ENCODE measurements at regions not wholly inside any gene's neighbourhood (a gene's known extent, or its start where the extent isn't known, plus 50 kb on each side); places are given as distances from the start of the nearest gene placed in this dataset.

DNA sequence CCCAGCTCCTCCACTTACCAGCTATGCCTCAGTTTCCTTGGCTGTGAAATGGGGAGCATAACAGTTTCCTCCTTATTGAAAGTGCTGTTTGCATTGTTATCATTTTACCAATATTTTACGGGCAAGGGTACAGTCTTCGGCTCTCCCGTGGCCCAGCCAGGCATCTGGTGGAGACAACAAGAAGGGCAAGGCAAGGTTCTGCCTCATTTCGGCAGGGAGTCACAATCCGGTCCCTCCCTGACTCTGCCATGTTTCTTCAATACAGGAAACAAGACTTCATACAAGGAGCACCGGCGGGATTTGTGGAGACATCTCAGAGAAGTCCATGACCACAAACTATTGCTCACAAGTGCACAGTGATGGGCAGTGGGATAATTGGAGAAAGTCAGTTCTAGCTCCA is 174.0 kb downstream of the FGF18 start:
- DNase-seq, result no peak
- WGBS, 2 donors, result 97 to 98% methylated on average over 7 of the region's 7 CpGs

DNA sequence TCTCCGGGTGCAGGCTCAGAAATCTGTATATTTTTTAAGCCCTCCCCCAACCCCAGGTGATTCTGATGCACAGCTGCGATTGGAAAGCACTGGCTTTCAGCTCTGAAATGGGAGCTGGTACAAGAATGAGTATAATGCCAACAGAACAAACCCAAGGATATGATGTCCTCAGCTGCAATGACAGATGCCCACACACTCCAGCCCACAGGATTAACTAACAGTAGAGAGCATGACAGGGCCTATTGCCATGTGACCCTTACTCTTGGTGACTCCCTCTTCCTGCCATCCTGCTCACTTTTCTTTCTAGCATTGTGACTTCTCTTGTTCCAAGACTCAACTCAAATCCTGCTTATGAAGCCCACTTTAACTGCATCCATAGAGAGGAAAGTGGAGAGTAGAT is 174.5 kb downstream of the FGF18 start:
- intact Hi-C loops (cut with DNase I), result loop anchor here (10.0 kb wide), 2 partner anchors 109 to 169 kb away; no protein-coding TSS in a partner anchor
- H3K36me3 ChIP-seq (ENCODE audit: control insufficient read depth in 1 of 2, insufficient read depth in 2 of 2, low read length in 1 of 2), result no peaks in the 10 kb centered on the region
- 96 to 98% methylated on average over 2 of the region's 2 CpGs for WGBS, 2 donors
- DNase-seq (no peak), ATAC-seq (ENCODE audit: low FRiP score) (no peak)
- H3K4me1 ChIP-seq (ENCODE audit: control insufficient read depth in 1 of 2, insufficient read depth in 2 of 2, low read length in 2 of 2), result no peaks in the 10 kb centered on the region
- H3K4me3 ChIP-seq (ENCODE audit: low read length in 2 of 2), result no peak overlapping the region
- no peaks in the 10 kb centered on the region for H3K9me3 ChIP-seq (ENCODE audit: control insufficient read depth, low read length)
- H3K27me3 ChIP-seq (ENCODE audit: control insufficient read depth in 1 of 2, insufficient read depth in 2 of 2, low read length in 1 of 2), result no peaks in the 10 kb centered on the region
- H3K27ac ChIP-seq (ENCODE audit: low read depth in 1 of 2, low read length in 2 of 2), result no peak overlapping the region

More for the DNA sequence above, 174.0 kb downstream of the FGF18 start:
- no peak for ATAC-seq (ENCODE audit: low FRiP score)
- no peaks in the 10 kb centered on the region for H3K9me3 ChIP-seq (ENCODE audit: control insufficient read depth, low read length)
- no peak overlapping the region for H3K4me3 ChIP-seq (ENCODE audit: low read length in 2 of 2)
- H3K27me3 ChIP-seq (ENCODE audit: control insufficient read depth in 1 of 2, insufficient read depth in 2 of 2, low read length in 1 of 2), result no peaks in the 10 kb centered on the region
- intact Hi-C loops (cut with DNase I), result loop anchor here (10.0 kb wide), 2 partner anchors 109 to 169 kb away; no protein-coding TSS in a partner anchor
- no peaks in the 10 kb centered on the region for H3K36me3 ChIP-seq (ENCODE audit: control insufficient read depth in 1 of 2, insufficient read depth in 2 of 2, low read length in 1 of 2)
- no peaks in the 10 kb centered on the region for H3K4me1 ChIP-seq (ENCODE audit: control insufficient read depth in 1 of 2, insufficient read depth in 2 of 2, low read length in 2 of 2)
- H3K27ac ChIP-seq (ENCODE audit: low read depth in 1 of 2, low read length in 2 of 2), result no peak overlapping the region

DNA sequence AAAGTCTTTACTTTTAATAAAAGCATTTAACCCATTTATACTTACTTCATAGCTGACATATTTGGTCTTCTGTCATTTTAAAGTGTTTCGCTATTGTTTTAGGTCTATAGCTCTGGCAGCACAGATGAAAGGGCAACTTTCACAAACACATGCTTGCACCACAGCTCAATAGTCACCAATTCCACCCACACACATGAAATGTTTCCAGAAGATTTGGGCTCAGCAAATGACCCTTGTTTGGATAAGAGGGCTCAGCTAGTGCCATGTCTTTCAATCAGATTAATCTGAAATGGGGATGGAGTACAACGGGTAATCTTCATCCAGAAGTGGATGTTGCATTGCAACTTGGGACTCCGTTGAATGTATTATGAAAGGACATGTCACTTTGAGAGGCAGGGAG is 176.0 kb downstream of the FGF18 start:
- Histone ChIP-seq H3K4me3 (ENCODE audit: low read length in 2 of 2) (no peak overlapping the region), H3K27ac (ENCODE audit: low read depth in 1 of 2, low read length in 2 of 2) (no peak overlapping the region), H3K36me3 (ENCODE audit: control insufficient read depth in 1 of 2, insufficient read depth in 2 of 2, low read length in 1 of 2) (no peaks in the 10 kb centered on the region), H3K4me1 (ENCODE audit: control insufficient read depth in 1 of 2, insufficient read depth in 2 of 2, low read length in 2 of 2) (no peaks in the 10 kb centered on the region), H3K27me3 (ENCODE audit: control insufficient read depth in 1 of 2, insufficient read depth in 2 of 2, low read length in 1 of 2) (no peaks in the 10 kb centered on the region), H3K9me3 (ENCODE audit: control insufficient read depth, low read length) (no peaks in the 10 kb centered on the region)
- intact Hi-C loops (cut with DNase I), result loop anchor here (10.0 kb wide), 2 partner anchors 111 to 171 kb away; no protein-coding TSS in a partner anchor
- ATAC-seq (ENCODE audit: low FRiP score) (no peak), DNase-seq (no peak)
- WGBS, 2 donors, result 54 to 70% methylated on average over 3 of the region's 3 CpGs

DNA sequence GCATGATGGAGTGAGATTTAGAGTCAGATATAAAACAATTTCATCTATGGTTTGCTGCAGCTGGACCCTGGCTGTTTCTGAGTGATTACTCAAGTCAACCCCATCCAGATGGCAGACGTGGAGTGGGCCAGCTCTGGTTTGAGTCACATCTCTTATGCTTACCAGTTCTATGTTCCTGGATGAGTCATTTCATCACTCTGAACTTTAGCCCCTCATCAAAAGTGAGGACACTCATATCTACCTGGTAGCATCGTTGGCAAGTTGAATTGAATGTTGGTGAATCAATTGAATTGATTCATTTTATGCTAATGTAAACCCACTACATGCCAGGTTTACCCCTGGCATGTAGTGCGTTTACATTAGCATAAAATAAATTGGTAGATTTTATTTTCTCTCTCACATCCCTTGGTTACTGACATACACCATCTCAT is 176.4 kb downstream of the FGF18 start:
- DNase-seq (no peak), ATAC-seq (ENCODE audit: low FRiP score) (no peak)
- no peaks in the 10 kb centered on the region for H3K4me1 ChIP-seq (ENCODE audit: control insufficient read depth in 1 of 2, insufficient read depth in 2 of 2, low read length in 2 of 2)
- WGBS, 2 donors, result 36 to 37% methylated on average over 3 of the region's 3 CpGs
- no peaks in the 10 kb centered on the region for H3K27me3 ChIP-seq (ENCODE audit: control insufficient read depth in 1 of 2, insufficient read depth in 2 of 2, low read length in 1 of 2)
- H3K36me3 ChIP-seq (ENCODE audit: control insufficient read depth in 1 of 2, insufficient read depth in 2 of 2, low read length in 1 of 2), result no peaks in the 10 kb centered on the region
- intact Hi-C loops (cut with DNase I), result loop anchor here (2.0 to 10.0 kb wide), 3 partner anchors 111 to 177 kb away; partner anchors contain the start of gene FGF18 (in 1 of the 2)
- no peaks in the 10 kb centered on the region for H3K9me3 ChIP-seq (ENCODE audit: control insufficient read depth, low read length)
- H3K4me3 ChIP-seq (ENCODE audit: low read length in 2 of 2), result no peak overlapping the region
- H3K27ac ChIP-seq (ENCODE audit: low read depth in 1 of 2, low read length in 2 of 2), result no peak overlapping the region

DNA sequence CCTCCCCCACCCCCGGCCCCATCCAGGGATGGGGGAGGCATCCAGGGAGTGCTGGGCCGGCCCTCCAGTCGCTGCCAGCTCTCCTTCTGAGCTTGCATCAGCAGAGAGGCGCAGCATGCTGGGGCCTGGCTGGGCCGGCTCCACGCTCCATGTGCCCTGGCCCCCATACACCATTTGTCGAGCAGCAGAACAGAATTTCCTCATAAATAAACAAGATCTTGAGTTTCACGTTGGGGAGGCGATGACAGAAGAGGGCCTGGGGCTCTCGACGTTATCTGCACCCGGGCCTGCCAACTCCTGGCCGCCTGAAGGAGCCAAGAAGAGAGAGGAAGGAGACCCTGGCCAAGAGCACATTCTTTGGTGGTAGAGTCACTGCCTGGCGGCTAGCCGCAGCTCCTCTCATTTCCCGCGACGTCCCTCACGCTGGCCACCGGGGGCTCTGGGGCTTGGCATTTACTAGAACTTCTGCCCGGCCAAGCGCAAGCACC is 177.0 kb downstream of the FGF18 start:
- Histone ChIP-seq H3K4me1 (ENCODE audit: control insufficient read depth in 1 of 2, insufficient read depth in 2 of 2, low read length in 2 of 2) (no peaks in the 10 kb centered on the region), H3K36me3 (ENCODE audit: control insufficient read depth in 1 of 2, insufficient read depth in 2 of 2, low read length in 1 of 2) (no peaks in the 10 kb centered on the region), H3K27me3 (ENCODE audit: control insufficient read depth in 1 of 2, insufficient read depth in 2 of 2, low read length in 1 of 2) (no peaks in the 10 kb centered on the region), H3K27ac (ENCODE audit: low read depth in 1 of 2, low read length in 2 of 2) (no peak overlapping the region), H3K4me3 (ENCODE audit: low read length in 2 of 2) (no peak overlapping the region), H3K9me3 (ENCODE audit: control insufficient read depth, low read length) (no peaks in the 10 kb centered on the region)
- 7 to 9% methylated on average over 22 of the region's 22 CpGs for WGBS, 2 donors
- intact Hi-C loops (cut with DNase I), result loop anchor here (2.0 to 10.0 kb wide), 3 partner anchors 112 to 178 kb away; partner anchors contain the start of gene FGF18 (in 1 of the 2)
- ATAC-seq (ENCODE audit: low FRiP score) (peak; percentile 88), DNase-seq (peak; percentile 91 to 94)

DNA sequence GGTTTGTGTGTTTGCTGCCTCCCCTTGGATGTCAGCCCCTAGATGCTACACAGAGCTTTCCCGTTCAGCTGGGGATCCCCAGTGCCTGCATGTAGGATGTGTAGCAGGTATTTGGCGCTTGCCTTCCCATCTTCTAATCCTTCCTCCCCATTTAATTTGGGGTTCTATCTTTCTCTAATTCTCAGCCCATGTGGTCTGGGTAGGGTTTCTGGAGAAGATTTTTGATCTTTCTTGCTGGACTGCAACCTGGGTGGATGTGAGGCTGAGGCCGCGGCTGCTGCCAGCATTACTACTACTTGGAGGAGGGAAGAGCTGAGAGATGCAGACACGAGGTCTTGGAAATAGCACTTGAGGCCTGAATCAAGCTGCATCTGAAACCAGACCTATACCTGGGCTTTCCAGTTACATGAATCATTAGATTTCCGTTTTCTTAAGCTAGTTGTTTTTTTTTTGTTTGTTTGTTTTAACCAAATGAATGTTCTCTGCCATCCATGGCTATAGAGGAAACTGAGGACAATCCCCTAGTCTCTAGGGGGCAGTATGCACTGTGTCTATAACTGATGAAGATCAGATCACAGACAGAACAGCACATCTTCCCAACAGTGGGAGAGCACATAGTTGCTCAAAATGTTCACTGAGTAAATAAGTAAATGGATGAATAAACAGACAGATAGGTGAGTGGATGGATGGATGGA is 178.6 kb downstream of the FGF18 start:
- no peaks in the 10 kb centered on the region for H3K4me1 ChIP-seq (ENCODE audit: control insufficient read depth in 1 of 2, insufficient read depth in 2 of 2, low read length in 2 of 2)
- H3K9me3 ChIP-seq (ENCODE audit: control insufficient read depth, low read length), result no peaks in the 10 kb centered on the region
- intact Hi-C loops (cut with DNase I), result loop anchor here (2.0 to 10.0 kb wide), 3 partner anchors 113 to 179 kb away; partner anchors contain the start of gene FGF18 (in 1 of the 2)
- no peak overlapping the region for H3K27ac ChIP-seq (ENCODE audit: low read depth in 1 of 2, low read length in 2 of 2)
- no peaks in the 10 kb centered on the region for H3K36me3 ChIP-seq (ENCODE audit: control insufficient read depth in 1 of 2, insufficient read depth in 2 of 2, low read length in 1 of 2)
- WGBS, 2 donors, result 87 to 92% methylated on average over 6 of the region's 6 CpGs
- DNase-seq (no peak), ATAC-seq (ENCODE audit: low FRiP score) (no peak)
- H3K4me3 ChIP-seq (ENCODE audit: low read length in 2 of 2), result no peak overlapping the region
- no peaks in the 10 kb centered on the region for H3K27me3 ChIP-seq (ENCODE audit: control insufficient read depth in 1 of 2, insufficient read depth in 2 of 2, low read length in 1 of 2)

DNA sequence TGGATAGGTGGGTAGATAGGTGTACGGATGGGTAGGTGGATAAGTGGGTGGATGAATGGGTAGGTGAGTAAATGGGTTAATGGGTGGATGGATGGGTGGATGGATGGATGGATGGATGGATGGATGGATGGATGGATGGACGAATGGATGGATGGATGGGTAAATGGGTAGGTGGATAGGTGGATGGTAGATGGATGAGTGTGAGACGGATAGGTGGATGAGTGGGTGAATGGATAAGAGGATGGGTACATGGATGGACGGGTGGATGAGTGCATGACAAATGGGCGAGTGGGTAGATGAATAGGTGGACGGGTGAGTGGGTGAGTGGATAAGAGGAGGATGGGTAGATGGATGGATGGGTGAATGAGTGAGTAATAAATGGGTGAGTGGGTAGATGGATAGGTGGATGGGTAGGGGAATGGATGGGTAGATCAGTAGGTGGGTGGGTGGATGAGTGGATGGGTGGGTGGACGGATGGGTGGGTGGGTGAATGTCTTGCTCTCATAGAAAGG is 179.2 kb downstream of the FGF18 start:
- Histone ChIP-seq H3K27ac (ENCODE audit: low read depth in 1 of 2, low read length in 2 of 2) (no peak overlapping the region), H3K4me3 (ENCODE audit: low read length in 2 of 2) (no peak overlapping the region), H3K36me3 (ENCODE audit: control insufficient read depth in 1 of 2, insufficient read depth in 2 of 2, low read length in 1 of 2) (no peaks in the 10 kb centered on the region), H3K9me3 (ENCODE audit: control insufficient read depth, low read length) (no peaks in the 10 kb centered on the region), H3K27me3 (ENCODE audit: control insufficient read depth in 1 of 2, insufficient read depth in 2 of 2, low read length in 1 of 2) (no peaks in the 10 kb centered on the region), H3K4me1 (ENCODE audit: control insufficient read depth in 1 of 2, insufficient read depth in 2 of 2, low read length in 2 of 2) (no peaks in the 10 kb centered on the region)
- DNase-seq (no peak), ATAC-seq (ENCODE audit: low FRiP score) (no peak)
- intact Hi-C loops (cut with DNase I), result loop anchor here (10.0 kb wide), 2 partner anchors 114 to 174 kb away; no protein-coding TSS in a partner anchor
- WGBS, 2 donors, result 93 to 96% methylated on average over 7 of the region's 7 CpGs

DNA sequence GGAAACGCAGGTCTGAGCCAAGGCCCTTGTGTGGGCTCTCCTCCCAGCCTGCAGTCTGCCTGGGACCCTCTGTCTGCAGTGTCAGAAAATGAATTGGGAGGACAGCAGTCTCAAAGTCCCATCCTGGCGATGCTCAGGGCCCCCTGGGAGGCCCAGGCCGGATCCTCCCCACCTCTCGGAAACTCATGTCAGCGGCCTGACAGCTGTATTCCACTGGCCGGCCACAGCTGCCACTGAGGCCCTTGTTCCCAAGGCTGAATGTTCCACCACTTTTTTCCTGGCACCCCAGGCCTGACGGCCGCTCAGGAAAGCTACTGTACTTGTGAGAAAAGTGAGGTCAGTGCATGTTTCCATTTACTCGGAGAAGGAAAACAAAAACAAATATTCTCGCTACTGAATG is 180.0 kb downstream of the FGF18 start:
- no peak for DNase-seq
- no peak overlapping the region for H3K4me3 ChIP-seq (ENCODE audit: low read length in 2 of 2)
- ATAC-seq (ENCODE audit: low FRiP score), result no peak
- H3K9me3 ChIP-seq (ENCODE audit: control insufficient read depth, low read length), result no peaks in the 10 kb centered on the region
- no peak overlapping the region for H3K27ac ChIP-seq (ENCODE audit: low read depth in 1 of 2, low read length in 2 of 2)
- WGBS, 2 donors, result 42% methylated on average over 10 of the region's 10 CpGs
- intact Hi-C loops (cut with DNase I), result loop anchor here (10.0 kb wide), 2 partner anchors 115 to 175 kb away; no protein-coding TSS in a partner anchor
- H3K27me3 ChIP-seq (ENCODE audit: control insufficient read depth in 1 of 2, insufficient read depth in 2 of 2, low read length in 1 of 2), result no peaks in the 10 kb centered on the region
- H3K4me1 ChIP-seq (ENCODE audit: control insufficient read depth in 1 of 2, insufficient read depth in 2 of 2, low read length in 2 of 2), result no peaks in the 10 kb centered on the region
- no peaks in the 10 kb centered on the region for H3K36me3 ChIP-seq (ENCODE audit: control insufficient read depth in 1 of 2, insufficient read depth in 2 of 2, low read length in 1 of 2)
